Esophagus muscularis mucosa (tissue), 4 donors: ENCODE measurements at regions not wholly inside any gene's neighbourhood (a gene's known extent, or its start where the extent isn't known, plus 50 kb on each side); places are given as distances from the start of the nearest gene placed in this dataset.
"Not testable (repeated sequence)": the region's sequence is repeated elsewhere in the genome, so short reads cannot be mapped to it uniquely, and the experiment has no call there.

Source experiments
- DNase-seq: peaks from one replicate; pipeline ENCODE4 v3.0.0-alpha.2; 2017; ENCODE audit errors: extremely low spot score
- H3K27ac ChIP-seq, 4 donors: fragments of 200-600 bp; sonication (generic); replicated peaks in 1 of 4; 1 replicate in 3 of 4; 2 replicates in 1 of 4; pipeline ENCODE4 v1.5.1; 2016 to 2019; ENCODE audit warnings: mild to moderate bottlenecking in 1 of 4
- H3K27me3 ChIP-seq, 4 donors: fragments of 200-600 bp; sonication (generic); one replicate each; pipeline versions ENCODE4 v1.5.1 to v1.6.0; 2016 to 2019
- H3K36me3 ChIP-seq, 4 donors: fragments of 200-600 bp; sonication (generic); one replicate each; pipeline ENCODE4 v1.5.1; 2016 to 2019
- H3K4me1 ChIP-seq, 4 donors: fragments of 200-600 bp; sonication (generic); one replicate each; pipeline ENCODE4 v1.5.1; 2016 to 2019
- H3K4me3 ChIP-seq, 4 donors: fragments of 200-600 bp; sonication (generic); 1 replicate in 2 of 4; 2 replicates in 2 of 4; pipeline ENCODE4 v1.5.1; 2016 to 2019; ENCODE audit warnings: mild to moderate bottlenecking in 4 of 4, moderate library complexity in 1 of 4
- H3K9me3 ChIP-seq, 4 donors: fragments of 200-600 bp; sonication (generic); 1 replicate in 3 of 4; 2 replicates in 1 of 4; pipeline ENCODE4 v1.5.1; 2016 to 2019
- CTCF ChIP-seq, 3 experiments: fragments of 200-600 bp in 2 of 3; fragments of 450-650 bp in 1 of 3; sonication (generic) in 2 of 3; IDR thresholded peaks; one replicate each; pipeline ENCODE4 v1.5.1; 2017 to 2019; ENCODE audit warnings: antibody characterized with exemption in 3 of 3, mild to moderate bottlenecking in 2 of 3, moderate library complexity in 1 of 3
- EP300 ChIP-seq: sonication (generic); formaldehyde crosslinking; IDR thresholded peaks from one replicate; pipeline ENCODE4 v1.6.1; 2017; ENCODE audit warnings: antibody characterized with exemption
- POLR2A ChIP-seq: fragments of 450-650 bp; IDR thresholded peaks from one replicate; pipeline ENCODE4 v1.6.1; 2017; ENCODE audit warnings: antibody characterized with exemption, moderate library complexity, mild to moderate bottlenecking, low read depth
- POLR2AphosphoS5 ChIP-seq, 2 donors: sonication (generic); formaldehyde crosslinking; IDR thresholded peaks; one replicate each; pipeline ENCODE4 v1.6.1; 2017; ENCODE audit warnings: antibody characterized with exemption in 2 of 2
- WGBS: methylation state at CpG from one replicate; pipeline ENCODE4 v1.1.5; 2018; 5-methylcytosine and 5-hydroxymethylcytosine counted together
- intact Hi-C: fragments of 100-400 bp; cut with DNase I; formaldehyde crosslinking; loops from one replicate; pipeline ENCODE4 v1.15.1; 2023

DNA sequence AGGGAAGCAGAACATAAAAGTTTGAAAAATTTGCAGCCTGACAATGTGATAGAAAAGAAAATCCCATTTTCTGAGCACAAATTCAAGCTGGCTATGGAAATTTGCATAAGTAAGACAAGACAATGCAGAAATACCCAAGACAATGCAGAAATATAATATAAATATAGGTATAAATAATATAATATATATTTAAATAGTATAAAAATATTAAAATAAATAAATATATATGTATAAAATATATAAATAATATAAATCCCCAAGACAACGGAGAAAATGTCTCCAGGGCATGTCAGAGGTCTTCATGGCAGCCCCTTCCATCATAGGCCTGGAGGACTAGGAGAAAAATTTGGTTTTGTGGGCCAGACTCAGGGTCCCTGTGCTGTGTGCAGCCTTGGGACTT lies 125.0 kb upstream of the AADAT start:
- WGBS = 81% methylated on average over 1 of the region's 1 CpG
- no peak overlapping the region for H3K4me3 ChIP-seq
- no peak for TF ChIP-seq EP300
- no peak overlapping the region for H3K27ac ChIP-seq
- no peaks in the 10 kb centered on the region for H3K27me3 ChIP-seq
- DNase-seq = no peak
- peaks cover 0 to 25% (median 18%) of the 10 kb centered on the region in 4 donors for H3K9me3 ChIP-seq
- no peaks in the 10 kb centered on the region for H3K36me3 ChIP-seq
- intact Hi-C loops = no loop called here
- no peaks in the 10 kb centered on the region for H3K4me1 ChIP-seq

GRCh38 chr4:170214101-170214500 lies 124.3 kb upstream of the AADAT start:
- no peak overlapping the region for H3K4me3 ChIP-seq
- DNase-seq = no peak
- H3K9me3 ChIP-seq = peaks cover 0 to 23% (median 15%) of the 10 kb centered on the region in 4 donors
- TF ChIP-seq CTCF (IDR thresholded peaks at IDR 0.05) = no peak
- TF ChIP-seq POLR2AphosphoS5 (IDR thresholded peaks at IDR 0.05) = no peak
- TF ChIP-seq EP300 = no peak
- no peak for TF ChIP-seq POLR2A
- intact Hi-C loops = no loop called here
- no peaks in the 10 kb centered on the region for H3K4me1 ChIP-seq
- H3K27ac ChIP-seq = no peak overlapping the region
- WGBS = 94% methylated on average over 1 of the region's 1 CpG
- H3K27me3 ChIP-seq = no peaks in the 10 kb centered on the region
- no peaks in the 10 kb centered on the region for H3K36me3 ChIP-seq

DNA sequence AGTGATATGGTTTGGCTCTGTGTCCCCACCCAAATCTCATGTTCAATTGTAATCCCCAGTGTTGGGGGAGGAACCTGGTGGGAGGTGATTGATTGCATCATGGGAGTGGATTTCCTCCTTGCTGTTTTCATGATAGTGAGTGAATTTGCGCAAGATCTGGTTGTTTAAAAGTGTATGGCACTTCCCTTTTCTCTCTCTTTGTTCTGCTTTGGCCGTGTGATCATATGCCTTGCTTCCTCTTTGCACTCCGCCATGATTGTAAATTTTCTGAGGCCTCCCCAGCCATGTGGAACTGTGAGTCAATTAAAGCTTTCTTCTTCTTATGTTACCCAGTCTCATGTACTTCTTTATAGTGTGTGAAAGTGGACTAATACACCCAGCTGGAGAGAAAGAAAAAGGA lies 113.0 kb upstream of the AADAT start:
- intact Hi-C loops = no loop called here
- Histone ChIP-seq H3K27ac (no peak overlapping the region), H3K9me3 (peaks cover 0 to 4% (median 0%) of the 10 kb centered on the region in 4 donors), H3K36me3 (no peaks in the 10 kb centered on the region), H3K4me1 (no peaks in the 10 kb centered on the region), H3K4me3 (no peak overlapping the region), H3K27me3 (no peaks in the 10 kb centered on the region)
- 63% methylated on average over 3 of the region's 3 CpGs for WGBS
- DNase-seq = no peak
- TF ChIP-seq CTCF (IDR thresholded peaks at IDR 0.05) (no peak), POLR2AphosphoS5 (IDR thresholded peaks at IDR 0.05) (no peak), EP300 (no peak), POLR2A (no peak)

DNA sequence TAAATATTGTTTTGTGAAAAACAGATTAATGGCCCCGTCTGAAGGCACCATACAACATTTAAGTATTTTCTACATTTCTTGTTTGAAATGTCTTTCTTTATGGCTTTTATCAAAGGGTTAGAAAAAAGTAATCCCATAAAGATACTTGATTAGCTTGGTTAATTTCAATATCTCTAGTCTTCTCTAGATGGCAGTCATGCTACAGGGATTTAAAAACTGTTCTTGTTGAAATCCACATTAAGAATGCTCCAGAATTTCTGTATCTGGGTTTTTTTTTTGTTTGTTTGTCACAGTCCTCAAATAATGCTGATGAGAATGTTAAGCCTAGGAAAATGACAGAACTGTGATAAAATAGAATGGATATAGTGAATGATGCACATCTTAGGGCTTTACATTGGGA lies 109.0 kb upstream of the AADAT start:
- intact Hi-C loops = no loop called here

GRCh38 chr4:170194794-170195193 lies 105.0 kb upstream of the AADAT start:
- H3K27me3 ChIP-seq, H3K27ac ChIP-seq, DNase-seq, H3K4me1 ChIP-seq, H3K4me3 ChIP-seq, intact Hi-C loops, H3K9me3 ChIP-seq, H3K36me3 ChIP-seq: not testable (repeated sequence)
- 75% methylated on average over 2 of the region's 2 CpGs for WGBS

More for the DNA sequence above, 109.0 kb upstream of the AADAT start:
- no peaks in the 10 kb centered on the region for H3K27me3 ChIP-seq
- TF ChIP-seq POLR2AphosphoS5 (IDR thresholded peaks at IDR 0.05) (no peak), CTCF (IDR thresholded peaks at IDR 0.05) (no peak), POLR2A (no peak), EP300 (no peak)
- 69% methylated on average over 1 of the region's 1 CpG for WGBS
- H3K36me3 ChIP-seq = no peaks in the 10 kb centered on the region
- no peak overlapping the region for H3K4me3 ChIP-seq
- DNase-seq = no peak
- H3K27ac ChIP-seq = no peak overlapping the region
- no peaks in the 10 kb centered on the region for H3K4me1 ChIP-seq
- peaks cover 0 to 4% (median 0%) of the 10 kb centered on the region in 4 donors for H3K9me3 ChIP-seq

- no peaks in the 10 kb centered on the region for H3K27me3 ChIP-seq
- no peak overlapping the region for H3K27ac ChIP-seq
- no peak overlapping the region for H3K4me3 ChIP-seq
- no peak for TF ChIP-seq EP300
- no peak for TF ChIP-seq POLR2A
- TF ChIP-seq POLR2AphosphoS5 (IDR thresholded peaks at IDR 0.05) = no peak
- TF ChIP-seq CTCF (IDR thresholded peaks at IDR 0.05) = no peak
- DNase-seq = no peak
- H3K4me1 ChIP-seq = no peaks in the 10 kb centered on the region
- no peaks in the 10 kb centered on the region for H3K36me3 ChIP-seq
- H3K9me3 ChIP-seq = no peaks in the 10 kb centered on the region
- intact Hi-C loops = no loop called here
- WGBS = 78% methylated on average over 6 of the region's 6 CpGs
These were observed 103.7 kb upstream of the AADAT start for GRCh38 chr4:170193496-170193895.
